ENCODE measurements at regions not wholly inside any gene's neighbourhood (a gene's known extent, or its start where the extent isn't known, plus 50 kb on each side); places are given as distances from the start of the nearest gene placed in this dataset.
"Not testable (repeated sequence)": the region's sequence is repeated elsewhere in the genome, so short reads cannot be mapped to it uniquely, and the experiment has no call there.

GRCh38 chr2:212913640-212914306 lies 237.6 kb downstream of the IKZF2 start:
- no peak for DNase-seq (ENCODE audit: low read depth)

GRCh38 chr2:212912445-212913103 lies 238.8 kb downstream of the IKZF2 start:
- no peak for DNase-seq (ENCODE audit: low read depth)

- DNase-seq (ENCODE audit: low read depth) = no peak
These were observed 240.4 kb downstream of the IKZF2 start for GRCh38 chr2:212911011-212911410.

GRCh38 chr2:212908682-212909435 lies 242.6 kb downstream of the IKZF2 start:
- DNase-seq (ENCODE audit: low read depth) = no peak

- DNase-seq (ENCODE audit: low read depth) = no peak
These were observed 243.4 kb downstream of the IKZF2 start for GRCh38 chr2:212908031-212908430.

- DNase-seq (ENCODE audit: low read depth) = no peak
These were observed 244.8 kb downstream of the IKZF2 start for GRCh38 chr2:212906620-212907019.

- DNase-seq (ENCODE audit: low read depth) = peak; percentile 76
These were observed 245.7 kb downstream of the IKZF2 start for GRCh38 chr2:212905640-212906201.

GRCh38 chr2:212904646-212905045 lies 246.8 kb downstream of the IKZF2 start:
- DNase-seq (ENCODE audit: low read depth) = no peak

GRCh38 chr2:212903413-212903812 lies 248.0 kb downstream of the IKZF2 start:
- no peak for DNase-seq (ENCODE audit: low read depth)

- DNase-seq (ENCODE audit: low read depth) = no peak
These were observed 249.0 kb downstream of the IKZF2 start for GRCh38 chr2:212902421-212902820.

GRCh38 chr2:212901604-212902275 lies 249.7 kb downstream of the IKZF2 start:
- DNase-seq (ENCODE audit: low read depth) = no peak

GRCh38 chr2:212900715-212901114 lies 250.7 kb downstream of the IKZF2 start:
- DNase-seq (ENCODE audit: low read depth) = no peak

- no peak for DNase-seq (ENCODE audit: low read depth)
These were observed 253.4 kb downstream of the IKZF2 start for GRCh38 chr2:212898011-212898410.

- DNase-seq (ENCODE audit: low read depth) = no peak
These were observed 254.1 kb downstream of the IKZF2 start for GRCh38 chr2:212897296-212897695.

- no peak for DNase-seq (ENCODE audit: low read depth)
These were observed 257.4 kb downstream of the IKZF2 start for GRCh38 chr2:212894026-212894425.

- DNase-seq (ENCODE audit: low read depth) = no peak
These were observed 258.2 kb downstream of the IKZF2 start for GRCh38 chr2:212893216-212893615.

- no peak for DNase-seq (ENCODE audit: low read depth)
These were observed 259.2 kb downstream of the IKZF2 start for GRCh38 chr2:212892193-212892592.

GRCh38 chr2:212891580-212891979 lies 259.8 kb downstream of the IKZF2 start:
- DNase-seq (ENCODE audit: low read depth) = no peak

- DNase-seq (ENCODE audit: low read depth) = no peak
These were observed 268.8 kb downstream of the IKZF2 start for GRCh38 chr2:212882626-212883025.

GRCh38 chr2:212876556-212876955 lies 274.9 kb downstream of the IKZF2 start:
- not testable (repeated sequence) for DNase-seq (ENCODE audit: low read depth)

GRCh38 chr2:212875950-212876349 lies 275.5 kb downstream of the IKZF2 start:
- DNase-seq (ENCODE audit: low read depth) = not testable (repeated sequence)

GRCh38 chr2:212873256-212873655 lies 278.2 kb downstream of the IKZF2 start:
- DNase-seq (ENCODE audit: low read depth) = no peak

All from non-pigmented ciliary epithelial cell (primary cell).